ENCODE measurements at regions not wholly inside any gene's neighbourhood (a gene's known extent, or its start where the extent isn't known, plus 50 kb on each side); places are given as distances from the start of the nearest gene placed in this dataset.

GRCh38 chr3:20760981-20761380 is 575.0 kb upstream of the SGO1 start:
- TF ChIP-seq EZH2 (IDR thresholded peaks at IDR 0.05; ENCODE audit: insufficient read depth, poor library complexity, severe bottlenecking) (no peak), EZH2phosphoT487 (IDR thresholded peaks at IDR 0.05; ENCODE audit: insufficient read depth, low read depth) (no peak)
